Pancreas (tissue), 10 donors: ENCODE measurements at regions not wholly inside any gene's neighbourhood (a gene's known extent, or its start where the extent isn't known, plus 50 kb on each side); places are given as distances from the start of the nearest gene placed in this dataset.

Experiments used
- ATAC-seq, 4 donors: fragments of 200-7000 bp; cut with Tn5 transposase; one replicate each; pipeline versions ENCODE4 v1.8.0 to v1.9.1; 2020; ENCODE audit warnings: mild to moderate bottlenecking in 4 of 4, moderate library complexity in 4 of 4
- DNase-seq, 6 donors: peaks; one replicate each; pipeline ENCODE4 v3.0.0-alpha.2; 2020
- FAIRE-seq: peaks from 2 replicates; lab custom pipeline; 2012; peaks lifted over from hg19 to GRCh38; lab: Jason Lieb, UNC
- H3K27ac ChIP-seq, 4 donors: fragments of 200-600 bp; sonication (generic); 1 replicate in 3 of 4; 2 replicates in 1 of 4; pipeline versions ENCODE4 v1.5.0 to v1.8.0; 2020
- H3K27me3 ChIP-seq, 4 donors: fragments of 200-600 bp; one replicate each; pipeline ENCODE4 v1.8.0; 2021
- H3K36me3 ChIP-seq, 3 donors: fragments of 200-600 bp; sonication (generic) in 1 of 3; one replicate each; pipeline versions ENCODE4 v1.5.0 to v1.8.0; 2020 to 2021
- H3K4me1 ChIP-seq, 3 donors: fragments of 200-600 bp; one replicate each; pipeline ENCODE4 v1.8.0; 2021
- H3K4me3 ChIP-seq, 4 donors: fragments of 200-600 bp; sonication (generic) in 2 of 4; one replicate each; pipeline versions ENCODE4 v1.5.0 to v1.8.0; 2020 to 2021
- H3K9me3 ChIP-seq, 4 donors: fragments of 200-600 bp; one replicate each; pipeline ENCODE4 v1.8.0; 2021
- CTCF ChIP-seq, 4 donors: fragments of 200-600 bp; sonication (generic) in 3 of 4; IDR thresholded peaks; one replicate each; pipeline versions ENCODE4 v1.5.0 to v1.8.0; 2021; ENCODE audit warnings: antibody characterized with exemption in 4 of 4
- WGBS, 2 donors: extraction: QIAGEN DNeasy Blood & Tissue Kit; methylation state at CpG; one replicate each; pipeline ENCODE4 v1.1.7; 2013; 5-methylcytosine and 5-hydroxymethylcytosine counted together
- intact Hi-C, 3 donors: fragments of 100-400 bp; cut with DNase I; formaldehyde crosslinking; loops; one replicate each; pipeline versions ENCODE4 v1.11.1 to v1.14.2; 2022
- donor health status: healthy with polysubstance abuse.
- donor health status: DM: no; HTN: no; CAD: no; lungs with moderate emphysema.
- donor health status: DM: no; HTN: no; CAD: no.
- donor health status: control.
- donor health status: control.
- donor health status: Bipolar disorder and iron deficiency.
- donor health status: DM: yes; HTN: yes; CAD: no.
- donor health status: DM: no; HTN: no; CAD: no.
- donor health status: DM: no; HTN: no; CAD: no.
- donor health status: DM: yes; HTN: yes; CAD: no.

GRCh38 chr5:170439223-170439943 lies 50.2 kb upstream of the KCNMB1 start:
- Histone ChIP-seq H3K4me3 (no peak overlapping the region), H3K4me1 (no peaks in the 10 kb centered on the region), H3K9me3 (no peaks in the 10 kb centered on the region), H3K27me3 (no peaks in the 10 kb centered on the region), H3K27ac (no peak overlapping the region), H3K36me3 (no peaks in the 10 kb centered on the region)
- intact Hi-C loops = loop anchor here (5.0 to 10.0 kb wide), 3 partner anchors 185 to 193 kb away; no protein-coding TSS in a partner anchor
- no peak for TF ChIP-seq CTCF (IDR thresholded peaks at IDR 0.05)
- DNase-seq = no peak
- no peak for ATAC-seq
- no peak for FAIRE-seq
- 72 to 77% methylated on average over 15 of the region's 15 CpGs for WGBS, 2 donors
